NCI-H1694 (cell line): ENCODE measurements at regions not wholly inside any gene's neighbourhood (a gene's known extent, or its start where the extent isn't known, plus 50 kb on each side); places are given as distances from the start of the nearest gene placed in this dataset.

Experiments used
- DNase-seq: peaks from one replicate; lab custom pipeline; 2025; lab: John Stamatoyannopoulos, UW

- no peak for DNase-seq
Observed at GRCh38 chr2:18182861-18183260, 304.4 kb downstream of the KCNS3 start.

DNA sequence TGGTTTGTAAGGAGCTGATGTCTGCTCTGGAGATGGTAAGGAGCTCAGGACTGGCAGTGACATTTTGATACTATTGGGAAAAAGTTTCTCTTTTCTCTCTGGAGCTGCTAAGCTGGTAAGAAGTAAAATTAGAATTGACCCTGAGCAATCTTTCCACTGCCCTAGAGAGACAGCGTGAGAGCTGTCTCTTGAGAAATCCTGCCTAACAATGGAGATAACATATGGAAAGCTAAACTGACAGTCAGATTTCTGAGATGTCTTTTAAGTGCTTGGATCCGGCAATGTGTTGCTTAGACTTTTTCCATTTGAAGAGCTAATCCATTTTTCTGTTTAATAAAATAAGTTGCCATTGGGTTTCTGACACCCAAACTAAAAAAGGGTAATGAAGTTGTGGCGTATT lies 302.4 kb downstream of the KCNS3 start:
- DNase-seq, result no peak

DNA sequence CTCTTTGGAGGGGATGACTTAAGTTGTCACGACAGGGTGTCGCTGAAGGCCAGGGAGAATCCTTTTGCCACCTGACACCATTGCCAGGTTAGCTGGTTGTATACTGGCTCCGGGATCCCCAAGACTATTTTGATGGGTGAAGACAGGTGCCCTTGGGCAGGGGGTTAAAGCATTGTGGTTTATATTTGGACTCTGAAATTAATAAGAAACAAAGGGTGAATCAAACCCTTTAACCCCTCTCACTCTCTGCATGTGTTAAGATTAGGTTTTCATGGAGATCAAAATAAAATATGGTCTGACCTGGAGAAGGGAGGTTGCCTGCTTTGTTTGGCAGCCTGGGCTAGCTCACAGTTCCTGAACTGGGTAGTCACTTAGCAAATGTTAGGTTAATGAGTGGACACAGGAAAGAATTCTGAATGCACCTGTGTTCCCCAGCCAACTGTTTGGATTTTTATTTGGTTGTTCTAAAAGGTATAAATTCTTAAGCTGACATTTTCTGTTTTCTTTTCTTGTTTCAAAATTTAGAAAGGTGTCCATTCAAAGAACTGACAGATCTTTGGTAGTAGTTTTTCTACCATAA lies 301.7 kb downstream of the KCNS3 start:
- no peak for DNase-seq

GRCh38 chr2:18178736-18179349 lies 300.4 kb downstream of the KCNS3 start:
- peak; percentile 67 for DNase-seq

DNA sequence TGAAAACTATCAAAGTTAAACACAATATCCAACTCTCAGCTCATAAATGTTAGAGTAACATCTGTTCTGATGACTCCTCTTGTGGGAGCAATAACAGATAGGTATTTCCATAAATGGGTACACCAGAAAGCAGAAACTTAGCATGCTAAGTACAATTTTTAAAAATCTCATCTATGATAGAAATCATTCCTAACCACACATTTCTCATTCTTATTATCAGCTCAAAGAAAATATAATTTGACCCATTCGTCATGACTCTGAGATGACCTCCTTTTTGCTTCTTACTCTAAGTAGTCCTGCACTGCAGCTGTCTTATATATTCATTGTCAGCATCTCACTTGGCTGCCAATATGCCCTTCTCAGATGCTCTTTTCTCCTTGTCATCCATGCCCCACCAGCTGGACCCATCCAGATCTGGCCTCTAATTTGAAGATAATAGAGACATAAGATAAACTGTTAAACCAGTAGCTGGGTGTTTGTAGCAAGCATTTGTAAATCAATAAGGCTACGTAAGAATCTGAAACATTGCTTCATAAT lies 298.3 kb downstream of the KCNS3 start:
- DNase-seq, result no peak

GRCh38 chr2:18172607-18173006 lies 294.1 kb downstream of the KCNS3 start:
- DNase-seq, result peak; percentile 27

DNA sequence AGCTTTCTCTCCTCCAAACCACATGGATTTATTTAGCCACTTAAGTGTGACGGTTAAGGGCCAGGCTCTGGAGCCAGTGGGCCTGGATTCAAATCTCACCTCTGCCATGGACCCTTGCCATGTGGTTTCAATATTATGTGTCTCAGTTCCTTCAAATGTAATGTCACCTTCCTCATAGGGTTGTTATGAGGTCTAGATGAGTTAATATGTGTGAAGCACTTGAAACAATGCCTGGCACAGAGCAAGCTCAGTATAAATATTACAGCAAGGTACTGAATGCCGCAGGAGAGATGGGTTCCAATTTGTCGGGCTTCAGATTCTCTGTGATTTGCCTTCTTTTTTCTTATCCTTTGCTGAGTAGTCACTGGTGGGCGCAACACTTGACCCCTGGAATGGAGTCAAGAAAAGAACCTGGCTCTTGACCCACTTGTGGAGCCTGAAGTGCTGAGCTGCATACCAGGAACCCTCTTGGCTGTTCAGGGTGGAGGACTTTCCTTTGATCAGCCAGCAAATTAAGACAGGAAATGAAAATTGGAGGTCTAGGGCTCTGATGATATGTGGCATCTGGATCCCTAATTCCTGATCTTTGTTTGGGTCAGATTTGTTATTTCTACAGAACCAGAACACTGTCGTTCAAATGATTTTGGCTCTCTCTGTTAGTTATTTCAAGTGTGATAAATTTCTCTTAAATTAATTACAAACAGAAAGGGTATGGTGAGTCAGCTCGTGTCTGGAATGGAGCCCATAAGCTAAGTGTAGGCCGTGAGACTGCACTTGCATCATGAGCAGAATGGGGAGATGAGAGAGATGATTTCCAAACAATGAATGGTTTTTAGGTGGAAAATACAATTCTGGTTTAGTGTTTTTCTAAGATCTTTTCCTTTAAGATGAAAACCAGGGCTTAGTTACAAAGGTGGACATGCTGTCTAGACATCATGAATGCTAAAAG lies 293.0 kb downstream of the KCNS3 start:
- no peak for DNase-seq

- no peak for DNase-seq
Observed at GRCh38 chr2:18170642-18171041, 292.2 kb downstream of the KCNS3 start.

DNA sequence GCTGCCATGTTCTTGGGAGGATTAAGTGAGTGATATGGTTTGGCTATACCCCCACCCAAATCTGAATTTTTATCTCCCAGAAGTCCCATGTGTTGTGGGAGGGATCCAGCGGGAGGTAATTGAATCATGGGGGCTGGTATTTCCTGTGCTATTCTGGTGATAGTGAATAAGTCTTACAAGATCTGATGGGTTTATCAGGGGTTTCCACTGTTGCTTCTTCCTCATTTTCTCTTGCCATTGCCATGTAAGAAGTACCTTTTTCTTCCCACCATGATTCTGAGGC lies 291.4 kb downstream of the KCNS3 start:
- DNase-seq, result no peak

GRCh38 chr2:18169121-18169892 lies 290.8 kb downstream of the KCNS3 start:
- DNase-seq, result peak; percentile 90

GRCh38 chr2:18167871-18168270 lies 289.4 kb downstream of the KCNS3 start:
- no peak for DNase-seq

DNA sequence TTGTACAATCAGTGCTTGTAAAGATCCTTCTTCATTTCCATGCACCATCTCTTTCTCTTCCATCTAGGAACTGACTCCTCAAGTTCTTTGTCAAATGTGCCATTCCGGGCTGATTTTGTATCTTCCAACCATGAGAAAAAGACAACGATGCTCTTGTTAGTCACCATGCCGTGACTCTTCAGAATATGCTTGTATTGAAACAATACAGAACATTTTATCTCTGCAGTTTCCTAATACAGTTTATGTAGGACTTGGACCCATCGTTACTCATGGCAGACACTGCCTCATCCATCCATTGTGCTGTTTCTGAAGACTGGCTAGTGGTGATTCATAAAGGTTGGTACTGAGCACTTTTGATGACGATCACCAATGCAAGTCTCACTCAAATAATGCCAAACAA lies 283.2 kb downstream of the KCNS3 start:
- DNase-seq, result no peak

GRCh38 chr2:18159896-18160295 lies 281.4 kb downstream of the KCNS3 start:
- no peak for DNase-seq

- DNase-seq, result no peak
Observed at GRCh38 chr2:18156421-18156820, 278.0 kb downstream of the KCNS3 start.

GRCh38 chr2:18156002-18156401 lies 277.5 kb downstream of the KCNS3 start:
- DNase-seq, result no peak

DNA sequence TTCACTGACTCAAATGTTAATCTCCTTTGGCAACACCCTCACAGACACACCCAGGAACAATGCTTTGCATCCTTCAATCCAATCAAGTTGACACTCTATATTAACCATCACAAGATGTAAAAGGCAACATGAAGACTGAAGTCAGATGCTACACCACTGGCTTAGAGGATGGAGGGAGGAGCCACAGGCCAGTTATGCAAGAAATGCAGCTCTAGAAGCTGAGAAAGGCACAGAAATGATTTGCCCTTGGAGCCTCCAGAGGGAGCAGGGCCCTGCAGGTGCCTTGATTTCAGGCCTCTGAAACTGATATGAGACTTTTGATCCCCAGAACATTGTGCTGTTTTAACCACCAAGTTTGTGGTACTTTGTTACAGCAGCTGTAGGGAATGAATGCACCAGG lies 276.3 kb downstream of the KCNS3 start:
- no peak for DNase-seq

- DNase-seq, result no peak
Observed at GRCh38 chr2:18154259-18154658, 275.8 kb downstream of the KCNS3 start.

GRCh38 chr2:18153741-18154140 lies 275.3 kb downstream of the KCNS3 start:
- no peak for DNase-seq

DNA sequence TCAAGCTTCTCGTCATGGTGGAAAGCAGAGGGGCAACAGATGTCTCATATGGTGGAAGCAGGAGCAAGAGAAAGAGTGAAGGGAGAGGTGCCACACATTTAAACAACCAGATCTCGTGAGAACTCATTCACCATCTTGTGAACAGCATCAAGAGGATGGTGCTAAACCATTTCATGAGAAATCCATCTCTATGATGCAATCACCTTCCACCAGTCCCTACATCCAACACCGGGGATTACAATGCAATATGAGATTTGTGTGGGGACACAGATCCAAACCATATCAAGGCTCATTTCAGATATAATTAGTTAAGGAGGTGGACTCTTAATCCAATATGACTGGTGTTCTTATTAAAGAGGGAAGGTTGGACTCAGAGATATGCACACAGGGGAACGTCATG lies 272.8 kb downstream of the KCNS3 start:
- no peak for DNase-seq

DNA sequence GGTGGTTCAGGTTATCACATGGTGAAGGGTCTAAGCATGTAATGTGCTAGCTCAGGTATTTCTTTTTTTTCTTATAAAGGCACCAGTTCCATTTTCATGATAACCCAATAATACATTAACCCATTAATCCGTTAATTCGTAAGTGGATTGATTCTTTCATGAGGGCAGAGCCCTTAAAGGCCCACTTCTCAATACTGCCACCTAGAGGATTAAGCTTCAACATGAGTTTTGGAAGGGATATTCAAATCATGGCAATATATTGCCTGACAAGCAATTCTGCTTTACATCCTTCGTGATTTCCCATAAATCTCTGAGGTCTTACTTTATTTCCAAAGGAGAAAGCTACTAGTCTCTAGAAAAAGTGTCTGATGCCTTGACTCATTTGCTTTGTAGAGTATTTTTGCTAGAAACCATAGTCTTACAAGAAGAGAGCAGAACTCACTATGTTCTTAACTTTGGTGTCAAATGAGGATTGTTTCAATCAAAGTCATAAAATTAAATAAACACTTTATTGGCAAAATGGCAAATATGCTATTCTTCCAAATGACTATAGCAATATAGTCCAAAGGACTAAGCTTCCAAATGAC lies 271.3 kb downstream of the KCNS3 start:
- DNase-seq, result peak; percentile 88

GRCh38 chr2:18136881-18137475 lies 258.5 kb downstream of the KCNS3 start:
- DNase-seq, result no peak

- DNase-seq, result no peak
Observed at GRCh38 chr2:18133310-18133709, 254.8 kb downstream of the KCNS3 start.
